HG03469 (cell line): ENCODE measurements at regions not wholly inside any gene's neighbourhood (a gene's known extent, or its start where the extent isn't known, plus 50 kb on each side); places are given as distances from the start of the nearest gene placed in this dataset.
"Not testable (repeated sequence)": the region's sequence is repeated elsewhere in the genome, so short reads cannot be mapped to it uniquely, and the experiment has no call there.

Source experiments
- ATAC-seq: cut with Tn5 transposase; IDR thresholded peaks from one replicate; pipeline ENCODE4 v1.9.1; 2021; ENCODE audit warnings: mild to moderate bottlenecking, moderate library complexity, moderate number of reproducible peaks; ENCODE audit not compliant: unreplicated experiment

DNA sequence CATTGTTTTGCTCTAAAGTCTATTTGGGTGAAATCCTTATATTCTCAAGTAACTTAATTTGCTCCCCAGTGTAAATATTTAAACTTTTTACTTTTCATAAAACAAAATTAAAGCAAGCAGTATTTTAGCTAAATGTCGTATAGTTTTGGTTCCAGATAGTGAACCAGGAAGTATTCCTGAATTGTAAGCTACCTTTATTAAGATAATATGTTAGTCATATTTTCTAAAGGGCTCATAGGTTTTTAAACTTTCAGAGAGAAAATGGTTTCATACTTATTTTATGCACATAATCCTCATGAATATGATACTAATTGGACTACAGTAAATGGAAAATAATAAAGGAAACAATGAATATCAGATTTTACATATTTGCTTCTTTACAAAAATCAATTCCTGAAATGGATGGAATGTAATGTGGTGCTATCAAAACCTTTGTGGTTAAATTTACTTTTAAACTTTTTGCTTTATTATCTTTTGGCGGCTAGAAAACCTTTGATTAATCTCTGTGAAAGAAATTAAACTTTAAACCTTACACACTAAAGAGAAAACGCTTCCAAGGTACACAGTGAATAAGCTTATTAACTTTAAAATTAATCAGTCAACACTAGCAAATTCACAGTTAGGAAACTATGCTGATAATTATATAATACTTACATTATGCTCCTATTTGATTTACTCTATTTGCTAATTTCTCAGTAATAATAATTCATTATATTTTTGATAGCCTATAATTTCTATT, 76.6 kb upstream of the RHOBTB1 start:
- no peak for ATAC-seq

DNA sequence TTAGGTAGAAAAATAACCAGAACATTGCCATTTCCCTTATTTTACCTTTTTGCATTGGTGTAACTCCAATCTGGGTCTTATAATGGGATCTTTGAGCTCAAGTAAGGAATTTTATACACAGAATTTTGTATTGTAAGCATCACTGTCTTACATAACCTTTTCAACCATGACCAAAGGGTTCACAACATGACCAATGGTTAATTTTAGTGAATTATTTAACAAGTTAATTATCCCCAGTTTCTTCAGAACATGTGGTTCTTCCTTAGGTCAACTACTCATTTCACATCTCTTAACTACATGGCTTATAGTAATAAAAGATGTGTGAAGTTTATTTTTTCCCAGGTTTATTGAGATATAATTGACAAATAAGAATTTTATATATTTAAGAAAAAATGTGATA, 74.2 kb upstream of the RHOBTB1 start:
- no peak for ATAC-seq

DNA sequence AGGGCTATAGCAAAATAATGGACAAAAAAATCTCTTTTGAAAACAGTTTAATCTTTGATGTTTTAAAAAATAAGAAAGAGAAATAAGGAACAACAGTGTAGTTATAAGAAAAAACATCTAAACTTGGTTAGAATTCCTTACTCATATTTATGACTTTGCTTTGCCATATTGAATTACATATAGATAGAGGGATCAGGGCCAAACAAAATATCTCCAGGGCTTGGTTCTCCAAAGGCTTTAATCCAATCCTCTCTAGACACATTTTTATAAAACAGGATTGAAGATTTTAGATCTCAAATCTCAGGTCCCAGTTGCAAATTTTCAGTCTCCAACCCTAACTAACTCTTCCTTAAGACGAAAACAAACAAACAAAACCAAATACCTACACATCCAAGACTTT, 72.6 kb upstream of the RHOBTB1 start:
- ATAC-seq = no peak

DNA sequence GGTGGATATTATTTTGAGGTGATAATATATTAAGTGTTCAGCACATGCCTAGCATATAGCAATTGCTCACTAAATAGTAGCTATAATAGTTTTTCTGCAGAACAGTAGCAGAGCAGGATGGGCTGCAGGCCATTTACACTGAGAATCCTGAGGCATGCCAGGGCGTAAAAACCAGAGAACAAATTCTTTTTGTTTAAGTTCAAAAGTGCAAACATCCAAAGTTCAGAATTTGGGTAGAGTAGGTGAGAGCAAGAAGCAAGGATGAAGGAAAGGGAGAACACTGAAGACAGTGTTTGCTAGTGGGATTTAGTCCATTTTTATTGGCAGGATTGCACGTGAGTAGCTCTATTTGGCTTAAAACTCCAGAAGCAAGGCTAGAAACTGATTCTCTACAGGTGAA, 72.0 kb upstream of the RHOBTB1 start:
- no peak for ATAC-seq

DNA sequence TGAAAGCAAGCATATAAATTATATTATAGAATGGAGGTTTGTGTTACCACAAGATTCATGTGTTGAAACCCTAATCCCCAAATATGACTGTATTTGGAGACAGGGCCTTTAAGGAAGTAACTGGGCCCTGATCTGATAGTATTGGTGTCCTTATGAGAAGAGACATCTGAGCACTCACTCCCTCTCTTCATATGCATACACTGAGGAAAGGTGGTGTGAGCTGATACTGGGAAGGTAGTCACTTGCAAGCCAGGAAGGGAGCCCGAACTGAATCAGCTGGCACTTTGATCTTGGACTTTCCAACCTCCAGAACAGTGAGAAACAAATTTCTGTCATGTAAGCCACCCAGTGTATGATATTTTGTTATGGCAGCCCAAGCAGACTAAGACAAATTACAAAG, 66.9 kb upstream of the RHOBTB1 start:
- no peak for ATAC-seq

DNA sequence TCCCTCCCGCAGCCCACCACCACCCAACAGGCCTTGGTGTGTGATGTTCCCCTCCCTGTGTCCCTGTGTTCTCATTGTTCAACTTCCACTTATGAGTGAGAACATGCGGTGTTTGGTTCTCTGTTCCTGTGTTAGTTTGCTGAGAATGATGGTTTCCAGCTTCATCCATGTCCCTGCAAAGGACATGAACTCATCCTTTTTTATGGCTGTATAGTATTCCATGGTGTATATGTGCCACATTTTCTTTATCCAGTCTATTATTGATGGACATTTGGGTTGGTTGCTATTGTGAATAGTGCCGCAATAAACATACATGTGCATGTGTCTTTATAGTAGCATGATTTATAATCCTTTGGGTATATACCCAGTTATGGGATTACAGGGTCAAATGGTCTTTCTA, 59.1 kb upstream of the RHOBTB1 start:
- not testable (repeated sequence) for ATAC-seq

DNA sequence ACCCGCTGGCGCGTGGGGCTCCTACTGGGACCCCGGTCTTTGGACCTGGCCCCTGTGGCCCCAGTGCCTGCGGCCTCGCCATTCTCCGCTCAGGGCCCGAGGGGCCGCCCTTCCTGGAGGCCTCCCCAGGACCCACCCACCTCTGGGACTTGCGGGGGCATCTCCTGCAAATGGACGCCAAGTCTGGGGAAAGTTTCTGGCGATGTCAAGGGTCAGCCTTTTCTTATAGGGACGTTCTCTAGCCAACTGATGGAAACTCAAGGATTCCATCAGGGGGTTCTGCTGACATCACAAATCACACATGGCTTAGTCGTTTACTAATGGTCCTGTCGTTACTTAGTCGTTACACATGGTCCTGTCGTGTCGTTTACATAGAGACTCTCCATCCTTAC, 57.7 kb upstream of the RHOBTB1 start:
- ATAC-seq = no peak

DNA sequence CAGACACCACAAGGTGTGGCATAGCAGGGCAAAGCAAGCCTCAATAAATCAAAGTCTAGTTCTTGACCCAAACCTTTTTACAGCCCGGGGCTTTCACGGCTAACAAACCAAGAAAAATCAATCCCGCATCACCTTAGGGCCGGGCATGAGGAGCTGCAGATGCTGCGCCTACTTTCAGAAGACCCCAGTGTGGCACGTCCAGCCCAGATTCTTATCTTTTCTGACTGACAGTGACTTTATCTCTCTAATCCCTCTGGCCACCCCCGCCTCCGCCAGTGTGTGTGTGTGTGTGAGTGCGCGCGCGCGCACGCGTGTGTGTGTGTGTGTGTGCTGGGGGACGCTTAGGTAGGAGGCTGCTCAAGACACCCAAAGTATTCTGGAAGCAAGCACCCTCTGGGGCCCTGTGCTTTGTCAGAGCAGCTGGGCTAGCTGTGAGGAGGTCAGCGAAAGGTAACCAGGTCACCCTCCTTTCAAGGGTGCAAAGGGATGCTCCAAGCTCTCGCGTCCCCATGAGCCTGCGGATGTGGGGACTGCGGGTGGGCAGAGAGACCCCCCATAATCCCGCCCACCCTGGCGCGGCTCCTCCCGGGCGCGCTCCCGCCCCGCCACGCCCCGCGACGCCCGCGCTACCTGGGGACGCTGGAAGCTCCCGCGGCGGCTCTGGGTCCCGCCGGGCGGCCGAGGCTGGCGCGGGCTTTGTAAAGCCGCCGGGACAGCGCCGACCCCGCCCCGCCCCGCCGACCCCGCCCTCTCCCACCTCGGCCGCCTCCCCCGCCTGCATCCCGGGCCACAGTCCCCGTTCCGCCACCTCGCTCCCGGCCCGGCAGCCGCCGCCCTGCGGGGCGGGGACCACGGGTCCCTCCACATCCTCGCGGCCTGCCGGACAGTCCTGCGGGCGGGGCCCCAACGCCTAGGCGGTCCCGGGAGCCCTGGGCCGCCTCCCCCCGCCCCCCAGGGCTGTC, 57.1 kb upstream of the RHOBTB1 start:
- ATAC-seq = no peak

DNA sequence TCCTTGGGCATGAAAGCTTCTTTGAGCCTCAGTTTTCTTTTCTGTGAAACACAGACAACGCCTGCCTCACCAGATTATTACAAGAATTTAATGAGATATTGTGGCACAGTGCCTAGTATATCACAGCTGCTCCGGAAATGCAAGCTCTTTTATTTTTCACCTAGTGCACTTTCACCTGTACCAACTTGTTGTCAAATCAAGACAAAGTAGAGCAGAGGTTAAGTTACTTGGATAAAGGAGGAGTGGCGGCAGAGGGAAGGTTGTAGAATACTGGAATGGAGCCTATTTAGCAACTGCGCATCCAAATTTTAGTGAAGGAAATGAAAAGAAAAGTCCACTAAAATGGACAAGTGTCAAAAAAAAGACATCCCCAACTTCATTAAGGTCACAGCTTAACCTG, 54.9 kb upstream of the RHOBTB1 start:
- ATAC-seq = no peak

DNA sequence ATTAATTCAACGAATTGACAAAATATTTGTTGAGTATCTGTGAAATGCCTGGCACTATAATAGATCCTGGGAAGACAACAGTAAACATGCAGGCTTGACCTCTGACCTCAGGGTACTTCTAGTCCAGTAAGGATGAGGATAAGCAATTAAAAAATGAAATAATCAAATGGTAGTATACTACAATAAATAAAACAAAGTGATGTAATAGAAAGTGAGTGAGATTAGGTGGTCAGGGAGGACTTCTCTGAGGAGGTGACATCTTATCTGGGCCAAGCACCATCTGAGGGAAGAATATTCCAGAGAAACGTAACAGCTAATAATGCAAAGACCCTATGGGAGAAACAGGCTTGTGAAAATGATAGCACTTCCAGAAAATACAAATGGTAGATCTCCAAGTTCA, 50.1 kb upstream of the RHOBTB1 start:
- ATAC-seq = no peak
